Mesothelial cell of epicardium (in vitro differentiated cells): ENCODE measurements at regions not wholly inside any gene's neighbourhood (a gene's known extent, or its start where the extent isn't known, plus 50 kb on each side); places are given as distances from the start of the nearest gene placed in this dataset.

Source experiments
- DNase-seq, 2 experiments: peaks; one replicate each; pipeline ENCODE4 v3.0.0; 2021; ENCODE audit warnings: low spot score in 2 of 2; ENCODE audit not compliant: unreplicated experiment in 2 of 2
- H3K27ac Mint-ChIP-seq: 2 replicates; pipeline ENCODE4 v1.8.0; 2021; ENCODE audit warnings: mixed read lengths
- H3K27me3 Mint-ChIP-seq: 2 replicates; pipeline ENCODE4 v1.8.0; 2021; ENCODE audit warnings: low read depth, mixed read lengths
- H3K36me3 Mint-ChIP-seq: 2 replicates; pipeline ENCODE4 v1.8.0; 2021; ENCODE audit warnings: mixed read lengths
- H3K4me1 Mint-ChIP-seq: 2 replicates; pipeline ENCODE4 v1.8.0; 2021; ENCODE audit warnings: mixed read lengths
- H3K4me3 Mint-ChIP-seq: 2 replicates; pipeline ENCODE4 v1.8.0; 2021; ENCODE audit warnings: mild to moderate bottlenecking, moderate library complexity, mixed read lengths
- H3K9me3 Mint-ChIP-seq: 2 replicates; pipeline ENCODE4 v1.8.0; 2021; ENCODE audit warnings: mixed read lengths
- TF ChIP-seq, protein P1 (sequence below): fragments of 200-600 bp; sonication (generic); IDR thresholded peaks from one replicate; pipeline ENCODE4 v1.5.0; 2021; ENCODE audit warnings: antibody characterized with exemption; ENCODE audit not compliant: unreplicated experiment

DNA sequence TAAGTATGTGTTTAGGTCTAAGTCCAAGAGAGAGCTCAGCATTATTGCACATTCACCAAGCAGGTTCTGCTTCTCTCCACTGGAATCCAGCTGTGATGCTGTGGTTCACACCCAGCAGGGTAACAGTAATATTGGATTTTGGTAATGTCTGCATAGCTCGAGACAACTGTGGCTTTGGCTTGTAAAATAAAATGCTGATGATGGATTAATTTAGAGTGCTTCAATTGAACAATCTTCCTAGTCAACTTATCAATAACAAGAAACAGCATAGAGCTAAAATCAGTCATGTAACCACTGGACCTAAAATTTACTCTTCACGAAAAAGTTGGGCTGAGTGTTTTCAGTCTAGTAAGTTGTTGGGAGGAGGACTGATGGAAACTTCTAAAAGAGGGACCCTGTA lies 709.2 kb downstream of the TYW1 start:
- no peak for DNase-seq
- H3K4me3 Mint-ChIP-seq, result no peak overlapping the region
- H3K4me1 Mint-ChIP-seq, result no peaks in the 10 kb centered on the region
- TF ChIP-seq, protein P1, sequence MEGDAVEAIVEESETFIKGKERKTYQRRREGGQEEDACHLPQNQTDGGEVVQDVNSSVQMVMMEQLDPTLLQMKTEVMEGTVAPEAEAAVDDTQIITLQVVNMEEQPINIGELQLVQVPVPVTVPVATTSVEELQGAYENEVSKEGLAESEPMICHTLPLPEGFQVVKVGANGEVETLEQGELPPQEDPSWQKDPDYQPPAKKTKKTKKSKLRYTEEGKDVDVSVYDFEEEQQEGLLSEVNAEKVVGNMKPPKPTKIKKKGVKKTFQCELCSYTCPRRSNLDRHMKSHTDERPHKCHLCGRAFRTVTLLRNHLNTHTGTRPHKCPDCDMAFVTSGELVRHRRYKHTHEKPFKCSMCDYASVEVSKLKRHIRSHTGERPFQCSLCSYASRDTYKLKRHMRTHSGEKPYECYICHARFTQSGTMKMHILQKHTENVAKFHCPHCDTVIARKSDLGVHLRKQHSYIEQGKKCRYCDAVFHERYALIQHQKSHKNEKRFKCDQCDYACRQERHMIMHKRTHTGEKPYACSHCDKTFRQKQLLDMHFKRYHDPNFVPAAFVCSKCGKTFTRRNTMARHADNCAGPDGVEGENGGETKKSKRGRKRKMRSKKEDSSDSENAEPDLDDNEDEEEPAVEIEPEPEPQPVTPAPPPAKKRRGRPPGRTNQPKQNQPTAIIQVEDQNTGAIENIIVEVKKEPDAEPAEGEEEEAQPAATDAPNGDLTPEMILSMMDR, result no peak
- H3K27me3 Mint-ChIP-seq, result peaks cover 13% of the 10 kb centered on the region
- H3K27ac Mint-ChIP-seq, result no peak overlapping the region
- H3K36me3 Mint-ChIP-seq, result no peaks in the 10 kb centered on the region
- H3K9me3 Mint-ChIP-seq, result peaks cover 36% of the 10 kb centered on the region

DNA sequence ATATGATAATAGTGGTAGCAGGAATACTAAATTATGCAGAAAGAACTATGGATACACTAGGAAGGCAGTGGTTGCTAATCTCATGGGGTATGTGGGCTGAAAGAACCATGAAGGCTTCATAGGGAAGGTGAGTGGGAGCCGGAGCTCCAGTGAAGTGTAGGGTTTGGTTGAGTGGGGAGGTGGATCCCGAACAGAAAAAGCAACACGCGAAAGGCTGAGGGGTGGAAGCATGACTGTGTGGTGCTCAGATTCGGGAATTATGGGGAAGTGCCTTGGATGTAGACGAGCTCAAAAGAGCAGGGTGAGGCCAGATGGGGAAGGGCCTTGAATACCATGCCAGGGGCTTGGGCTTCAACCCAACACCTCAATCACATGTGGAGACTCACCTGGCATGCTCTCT lies 715.1 kb downstream of the TYW1 start:
- Mint-ChIP-seq H3K9me3 (peaks cover 13% of the 10 kb centered on the region), H3K27me3 (peaks cover 16% of the 10 kb centered on the region), H3K4me1 (no peaks in the 10 kb centered on the region), H3K27ac (no peak overlapping the region), H3K36me3 (no peaks in the 10 kb centered on the region), H3K4me3 (no peak overlapping the region)
- TF ChIP-seq, protein P1, result no peak
- DNase-seq, result no peak

DNA sequence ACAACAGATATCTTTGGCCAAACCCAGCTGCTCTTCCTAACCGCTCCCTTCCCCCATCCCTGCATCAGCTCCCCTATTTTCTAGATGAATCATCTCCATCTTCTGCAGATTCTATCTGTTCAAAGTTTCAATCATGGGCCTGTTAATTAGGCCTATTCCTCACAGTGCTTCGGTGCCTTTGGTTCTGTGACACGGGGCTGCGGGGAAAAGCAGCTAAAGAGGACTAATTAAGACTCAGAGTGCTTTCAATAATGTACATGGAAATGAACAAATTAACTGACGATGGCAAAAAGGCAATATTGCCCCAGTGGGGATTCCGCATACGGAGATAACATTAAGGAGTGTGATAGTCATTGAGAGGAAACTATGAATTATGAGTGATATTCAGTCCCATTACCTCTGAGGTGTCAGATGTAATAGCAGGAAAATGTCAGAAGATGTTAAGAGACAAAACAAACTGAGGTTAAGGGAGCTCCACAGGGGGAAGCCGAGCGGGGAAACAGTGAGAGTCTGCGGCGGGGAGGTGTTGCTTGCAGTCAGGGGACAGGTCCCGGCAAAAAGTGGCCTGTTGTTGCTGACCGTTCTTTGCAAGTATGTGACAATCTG lies 716.9 kb downstream of the TYW1 start:
- no peaks in the 10 kb centered on the region for H3K36me3 Mint-ChIP-seq
- H3K9me3 Mint-ChIP-seq, result peaks cover 13% of the 10 kb centered on the region
- TF ChIP-seq, protein P1, result no peak
- H3K4me1 Mint-ChIP-seq, result no peaks in the 10 kb centered on the region
- H3K4me3 Mint-ChIP-seq, result no peak overlapping the region
- H3K27ac Mint-ChIP-seq, result no peak overlapping the region
- no peak for DNase-seq
- H3K27me3 Mint-ChIP-seq, result peaks cover 8% of the 10 kb centered on the region

DNA sequence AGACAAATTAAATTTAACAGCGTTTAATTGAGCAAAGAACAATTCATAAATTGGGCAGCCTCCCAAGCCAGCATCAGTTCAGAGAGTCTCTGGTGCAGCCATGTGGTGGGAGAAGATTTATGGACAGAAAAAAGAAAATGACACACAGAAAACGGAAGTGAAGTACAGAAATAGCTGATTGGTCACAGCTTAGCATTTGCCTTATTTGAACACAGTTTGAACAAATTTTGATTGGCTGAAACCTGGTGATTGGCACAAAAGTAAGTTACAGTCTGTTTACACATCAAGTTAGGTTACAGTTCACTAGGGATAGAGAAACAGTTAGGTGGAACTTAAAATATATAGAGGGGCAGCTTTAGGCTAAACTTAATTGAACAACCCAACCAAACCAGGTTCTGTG lies 720.1 kb downstream of the TYW1 start:
- Mint-ChIP-seq H3K27ac (no peak overlapping the region), H3K4me1 (peaks cover 12% of the 10 kb centered on the region), H3K27me3 (peaks cover 4% of the 10 kb centered on the region), H3K9me3 (peaks cover 10% of the 10 kb centered on the region), H3K4me3 (no peak overlapping the region), H3K36me3 (no peaks in the 10 kb centered on the region)
- no peak for DNase-seq
- TF ChIP-seq, protein P1, result no peak

DNA sequence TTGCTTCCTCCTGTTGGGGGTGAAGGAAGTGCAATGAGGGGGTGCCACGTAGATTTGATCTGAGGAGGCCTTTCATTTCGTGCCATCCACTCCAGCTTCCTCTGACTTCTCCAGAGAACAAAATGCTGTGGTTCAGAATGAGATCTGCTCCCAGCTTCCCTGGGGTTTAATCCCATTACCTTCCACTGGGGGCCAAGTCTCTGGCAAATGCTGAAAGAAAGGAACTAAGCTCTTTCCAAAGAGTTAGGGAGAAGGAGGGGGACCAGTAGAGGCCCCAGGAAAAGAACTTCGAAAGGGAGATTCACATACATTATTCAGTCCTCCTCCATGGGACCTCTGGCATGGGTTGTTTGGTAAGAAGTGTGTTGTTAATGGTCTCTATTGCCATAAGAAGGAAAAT lies 727.0 kb downstream of the TYW1 start:
- peaks cover 12% of the 10 kb centered on the region for H3K4me1 Mint-ChIP-seq
- TF ChIP-seq, protein P1, result no peak

DNA sequence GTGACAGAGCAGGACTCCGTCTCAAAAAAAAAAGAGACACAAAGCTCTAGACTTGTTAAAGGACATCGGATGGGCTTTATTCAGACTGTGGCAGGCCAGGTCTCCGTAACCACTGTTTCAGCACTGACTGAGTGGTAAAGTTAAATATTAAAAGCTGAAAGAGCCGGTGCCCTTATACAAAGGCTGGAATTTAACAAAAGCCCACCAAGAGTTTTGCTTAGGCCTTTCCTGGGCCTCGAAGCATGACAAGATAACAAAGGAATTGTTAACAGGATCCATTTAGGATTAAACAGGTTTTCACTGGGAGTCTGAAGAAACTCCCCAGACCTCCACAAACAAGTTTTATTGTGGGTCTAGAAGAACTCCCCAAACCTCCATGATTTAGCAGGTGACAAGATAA lies 727.8 kb downstream of the TYW1 start:
- TF ChIP-seq, protein P1, result no peak
- Mint-ChIP-seq H3K4me3 (no peak overlapping the region), H3K9me3 (peaks cover 14% of the 10 kb centered on the region), H3K27me3 (peaks cover 20% of the 10 kb centered on the region), H3K36me3 (no peaks in the 10 kb centered on the region), H3K27ac (no peak overlapping the region), H3K4me1 (peaks cover 12% of the 10 kb centered on the region)
- no peak for DNase-seq

More for the DNA sequence above, 727.0 kb downstream of the TYW1 start:
- H3K27me3 Mint-ChIP-seq, result peaks cover 16% of the 10 kb centered on the region
- no peaks in the 10 kb centered on the region for H3K36me3 Mint-ChIP-seq
- H3K9me3 Mint-ChIP-seq, result peaks cover 14% of the 10 kb centered on the region
- no peak overlapping the region for H3K4me3 Mint-ChIP-seq
- no peak overlapping the region for H3K27ac Mint-ChIP-seq
- no peak for DNase-seq
